Fibroblast of skin of left quadriceps (primary cell): ENCODE measurements at regions not wholly inside any gene's neighbourhood (a gene's known extent, or its start where the extent isn't known, plus 50 kb on each side); places are given as distances from the start of the nearest gene placed in this dataset.

Source experiments
- DNase-seq, 2 experiments: peaks; one replicate each; pipeline ENCODE4 v3.0.0-alpha.2; 2013; ENCODE audit warnings: low read depth in 2 of 2

- DNase-seq = no peak
These were observed 137.4 kb upstream of the RBMS1 start for GRCh38 chr2:160630801-160631590.

DNA sequence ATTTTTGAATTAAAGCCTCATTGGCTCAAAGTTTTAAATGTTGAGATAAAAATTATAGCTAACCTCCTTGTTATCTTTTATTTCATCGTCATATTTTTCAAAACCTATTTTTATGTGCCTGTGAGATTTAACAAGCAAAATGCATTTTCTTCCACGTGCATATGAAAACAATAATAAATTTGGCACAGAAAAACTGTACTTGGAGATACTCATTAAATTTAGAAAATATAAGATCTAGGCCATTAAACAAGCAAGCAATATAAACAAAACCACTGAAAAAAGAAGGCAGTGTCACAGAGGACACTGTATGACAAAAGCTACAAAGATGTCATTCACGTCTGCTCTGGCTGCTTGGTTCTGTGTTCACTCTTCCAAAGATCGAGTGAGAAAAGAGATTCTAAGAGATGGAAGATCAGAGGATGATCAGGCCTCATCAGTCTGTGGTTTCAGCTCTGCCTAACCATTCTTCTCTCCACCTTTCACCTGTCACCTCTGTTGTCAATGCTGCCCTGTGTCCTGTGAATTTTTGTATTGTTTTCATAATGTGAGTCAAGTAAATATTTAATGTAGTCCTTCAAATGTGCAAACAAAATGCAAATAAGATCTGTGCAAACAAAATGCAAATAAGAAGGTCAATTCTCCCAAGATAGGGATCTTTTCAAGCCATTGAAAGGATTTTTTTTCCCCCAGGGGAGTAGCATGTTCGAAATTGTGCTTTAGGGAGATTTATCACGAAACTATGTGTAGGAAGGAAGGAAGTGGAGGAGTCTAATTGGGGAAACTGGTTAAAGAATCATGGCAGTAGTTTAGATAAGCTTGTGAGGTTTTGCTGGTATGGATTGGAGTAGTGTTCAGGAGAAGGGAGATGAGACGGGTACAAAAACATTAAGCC lies 138.7 kb upstream of the RBMS1 start:
- DNase-seq = no peak

- DNase-seq = no peak
These were observed 140.8 kb upstream of the RBMS1 start for GRCh38 chr2:160634436-160634835.

- DNase-seq = no peak
These were observed 141.9 kb upstream of the RBMS1 start for GRCh38 chr2:160635488-160635887.

- no peak for DNase-seq
These were observed 145.9 kb upstream of the RBMS1 start for GRCh38 chr2:160639472-160639871.

DNA sequence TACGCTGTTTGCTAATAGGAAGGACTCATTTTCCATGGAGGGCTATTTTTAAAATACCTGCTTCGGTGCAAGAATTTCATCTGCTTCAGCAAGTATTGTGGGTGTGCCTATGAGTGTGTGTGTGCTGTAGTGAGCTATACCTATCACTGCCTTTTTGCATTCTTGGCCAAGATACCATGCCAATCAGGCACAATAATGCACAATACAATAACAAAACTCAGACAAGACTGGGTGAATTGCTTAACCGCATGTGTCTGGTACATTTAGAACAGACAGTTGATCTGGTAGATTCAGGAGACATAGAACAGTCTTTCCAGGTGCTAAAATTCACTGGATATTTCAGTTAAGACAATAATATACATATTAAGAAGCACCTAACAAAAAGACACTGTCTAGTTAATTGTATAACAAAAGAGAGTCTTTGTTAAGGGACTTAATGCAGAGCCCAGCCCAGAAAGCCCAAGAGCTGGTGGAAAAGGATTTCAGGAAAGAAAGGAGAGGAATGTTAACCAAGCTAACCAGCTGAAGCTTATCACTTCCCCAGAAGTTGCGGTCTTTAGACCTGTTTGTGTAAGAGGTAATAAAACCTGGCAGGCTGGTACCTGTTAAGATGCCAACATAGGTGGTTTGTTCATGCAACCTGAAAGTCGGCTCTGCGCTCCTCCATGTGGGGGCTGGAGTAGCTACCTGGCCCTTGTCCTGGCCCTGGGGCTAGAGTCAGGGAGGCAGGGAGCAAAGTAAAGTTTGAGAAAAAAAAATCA lies 153.3 kb upstream of the RBMS1 start:
- no peak for DNase-seq

DNA sequence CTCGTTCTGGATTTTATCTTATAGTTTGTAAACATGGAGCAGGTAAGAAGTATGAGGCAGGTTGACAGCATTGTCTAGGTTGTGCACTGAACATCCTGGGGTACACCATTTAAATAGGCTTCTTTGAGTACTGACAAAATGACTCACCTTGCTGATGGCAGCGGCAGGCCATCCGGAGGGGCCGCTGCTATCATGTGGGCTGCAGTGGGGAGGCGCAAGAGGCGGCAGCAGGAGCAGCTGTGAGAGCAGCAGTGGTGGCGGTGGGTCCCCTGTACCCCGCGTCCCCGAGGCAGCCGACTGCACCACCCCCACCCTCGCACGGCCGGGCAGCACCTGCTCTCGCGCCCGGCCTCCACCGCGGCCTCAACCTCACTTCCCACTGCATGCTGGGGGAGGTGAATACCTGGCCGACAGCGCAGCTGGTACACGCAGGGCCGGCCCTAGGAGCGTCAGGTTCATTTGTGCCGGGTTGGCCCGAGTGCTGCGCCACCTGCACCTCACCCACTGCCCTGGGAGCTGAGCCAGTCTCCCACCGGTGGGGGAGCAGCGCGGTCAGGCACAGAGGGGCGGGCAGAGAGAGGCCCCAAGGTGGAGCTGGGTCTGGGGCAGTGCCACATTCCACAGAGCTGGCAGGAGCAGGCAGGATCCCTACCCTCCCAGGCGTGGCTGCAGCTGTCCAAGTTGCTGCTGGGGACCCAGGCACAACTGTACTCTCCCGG lies 154.5 kb upstream of the RBMS1 start:
- no peak for DNase-seq

DNA sequence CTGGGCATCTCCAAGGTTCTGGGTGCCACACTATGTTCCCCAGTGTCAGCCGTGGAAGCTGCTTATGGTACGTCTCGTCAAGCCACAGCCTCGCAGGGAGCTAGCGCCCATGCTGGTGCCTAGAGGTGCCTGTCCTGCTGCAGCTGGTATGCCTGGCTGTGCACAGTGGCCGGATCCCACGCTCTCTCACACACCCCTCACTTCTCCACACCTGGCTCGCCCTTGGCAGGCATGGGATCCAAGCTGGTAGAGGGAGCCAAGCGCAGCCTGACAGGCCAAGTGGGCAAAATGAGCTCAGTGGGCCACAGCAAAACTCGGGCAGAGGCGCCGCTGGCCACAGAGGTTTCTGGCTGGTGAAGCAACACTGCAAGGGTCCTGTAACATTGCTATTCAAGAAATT lies 156.1 kb upstream of the RBMS1 start:
- DNase-seq = no peak

DNA sequence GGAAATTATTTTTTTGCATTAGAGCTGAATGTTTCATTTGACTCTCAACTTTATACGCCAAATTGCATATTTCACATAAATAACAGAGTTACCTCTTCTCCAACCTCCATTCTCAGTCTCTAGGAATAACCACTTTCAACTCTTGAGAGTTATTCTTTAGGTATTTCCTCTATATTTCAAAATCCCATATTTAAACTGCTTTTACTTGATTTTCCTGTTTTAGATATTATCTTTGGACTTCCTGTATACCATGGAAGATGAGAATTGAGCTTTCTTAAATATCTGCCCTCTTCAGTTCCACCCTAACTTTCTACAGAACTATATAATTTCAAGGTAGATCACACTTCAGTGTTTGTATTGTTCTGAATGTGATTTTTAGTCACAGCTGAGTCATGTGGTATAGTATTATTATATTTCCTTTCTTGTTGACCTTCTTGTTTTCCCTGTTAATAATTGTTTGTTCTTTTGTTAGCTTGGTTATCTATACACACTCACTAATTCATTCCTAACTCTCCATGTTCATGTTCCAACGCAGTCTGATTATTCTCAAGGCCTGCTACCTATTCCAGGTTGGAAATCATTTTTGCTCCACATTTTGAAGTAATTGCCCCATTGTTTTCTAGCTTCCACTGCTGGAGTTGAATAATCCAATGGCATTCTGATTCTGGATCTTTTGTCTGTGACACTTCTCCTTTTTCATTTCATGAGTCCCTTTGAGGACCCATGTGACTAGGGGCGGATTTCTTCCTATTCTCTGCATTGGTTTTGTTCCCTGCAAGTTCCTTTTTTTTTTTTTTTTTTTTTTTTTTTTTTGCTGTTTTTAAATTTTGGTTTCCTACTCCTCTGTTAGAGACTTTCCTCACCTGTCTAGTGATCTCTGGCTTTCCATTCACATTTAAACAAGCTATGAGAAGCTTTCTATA lies 156.8 kb upstream of the RBMS1 start:
- DNase-seq = no peak

GRCh38 chr2:160651416-160652200 lies 158.0 kb upstream of the RBMS1 start:
- peak in 1 of 2 experiments; percentile 7 for DNase-seq

DNA sequence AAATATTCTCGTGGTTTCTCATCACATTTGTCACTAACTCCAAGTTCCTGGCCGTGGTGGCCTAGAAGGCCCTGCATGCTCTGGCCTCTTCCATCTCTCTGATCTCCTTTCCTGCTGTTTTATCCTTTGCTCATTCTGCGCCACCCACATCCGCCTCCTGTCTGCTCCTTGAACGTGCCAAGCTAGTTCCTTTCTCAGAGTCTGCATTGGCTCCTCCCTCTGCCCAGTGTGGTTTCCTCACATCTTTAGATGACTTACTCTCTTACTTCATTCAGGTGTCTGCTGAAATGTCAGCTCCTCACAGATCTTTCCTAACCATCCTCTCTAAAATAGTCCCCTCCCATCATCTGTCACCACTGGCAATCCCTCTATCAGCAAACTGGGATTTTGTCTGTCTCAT lies 158.6 kb upstream of the RBMS1 start:
- DNase-seq = no peak

GRCh38 chr2:160657196-160657595 lies 163.6 kb upstream of the RBMS1 start:
- peak in 1 of 2 experiments; percentile 26 for DNase-seq

- DNase-seq = no peak
These were observed 165.2 kb upstream of the RBMS1 start for GRCh38 chr2:160658851-160659250.

GRCh38 chr2:160660741-160661140 lies 167.1 kb upstream of the RBMS1 start:
- DNase-seq = no peak

- DNase-seq = no peak
These were observed 171.1 kb upstream of the RBMS1 start for GRCh38 chr2:160664603-160665140.

GRCh38 chr2:160666154-160667060 lies 172.8 kb upstream of the RBMS1 start:
- DNase-seq = peak; percentile 88 to 89

DNA sequence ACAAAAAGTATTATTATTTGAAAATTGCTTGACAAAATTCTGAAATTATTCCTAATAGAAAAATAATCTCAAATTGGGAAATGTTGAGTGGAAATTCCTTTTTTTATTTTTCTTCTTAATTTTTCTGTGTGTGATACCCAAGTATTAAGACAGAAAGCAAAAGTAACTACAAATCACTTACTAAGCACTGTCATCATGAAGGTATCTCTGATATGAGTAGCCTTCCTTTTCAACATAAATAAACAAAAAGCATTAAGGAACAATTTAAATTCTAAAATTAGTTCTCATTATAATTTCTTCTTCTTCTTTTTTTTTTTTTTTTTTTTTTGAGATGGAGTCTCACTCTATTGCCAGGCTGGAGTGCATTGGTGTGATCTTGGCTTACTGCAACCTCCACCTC lies 174.2 kb upstream of the RBMS1 start:
- no peak for DNase-seq

- DNase-seq = no peak
These were observed 177.0 kb upstream of the RBMS1 start for GRCh38 chr2:160670618-160671017.
